ENCODE measurements at regions not wholly inside any gene's neighbourhood (a gene's known extent, or its start where the extent isn't known, plus 50 kb on each side); places are given as distances from the start of the nearest gene placed in this dataset.

- H3K4me1 ChIP-seq (ENCODE audit: control insufficient read depth, insufficient read depth, low read length): no peaks in the 10 kb centered on the region
- no peaks in the 10 kb centered on the region for H3K9me3 ChIP-seq (ENCODE audit: control insufficient read depth, insufficient read depth, low read length)
- H3K9ac ChIP-seq (ENCODE audit: low read depth, low read length): no peak overlapping the region
- no peaks in the 10 kb centered on the region for H3K36me3 ChIP-seq (ENCODE audit: control insufficient read depth, insufficient read depth, low read length)
- no peak overlapping the region for H3K4me3 ChIP-seq (ENCODE audit: low read depth, low read length)
- no peak overlapping the region for H3K27ac ChIP-seq (ENCODE audit: low read depth, low read length)
- no peaks in the 10 kb centered on the region for H3K27me3 ChIP-seq (ENCODE audit: control insufficient read depth, insufficient read depth, low read length)
Measured at GRCh38 chr21:16072737-16073136, 343.0 kb downstream of the USP25 start.

- H3K9ac ChIP-seq (ENCODE audit: low read depth, low read length): no peak overlapping the region
- no peaks in the 10 kb centered on the region for H3K4me1 ChIP-seq (ENCODE audit: control insufficient read depth, insufficient read depth, low read length)
- H3K27me3 ChIP-seq (ENCODE audit: control insufficient read depth, insufficient read depth, low read length): no peaks in the 10 kb centered on the region
- no peak overlapping the region for H3K4me3 ChIP-seq (ENCODE audit: low read depth, low read length)
- no peaks in the 10 kb centered on the region for H3K36me3 ChIP-seq (ENCODE audit: control insufficient read depth, insufficient read depth, low read length)
- no peak overlapping the region for H3K27ac ChIP-seq (ENCODE audit: low read depth, low read length)
- no peaks in the 10 kb centered on the region for H3K9me3 ChIP-seq (ENCODE audit: control insufficient read depth, insufficient read depth, low read length)
Measured at GRCh38 chr21:16073586-16073985, 343.8 kb downstream of the USP25 start.

GRCh38 chr21:16074950-16075489 lies 345.2 kb downstream of the USP25 start:
- Histone ChIP-seq H3K9ac (ENCODE audit: low read depth, low read length) (no peak overlapping the region), H3K4me3 (ENCODE audit: low read depth, low read length) (no peak overlapping the region), H3K4me1 (ENCODE audit: control insufficient read depth, insufficient read depth, low read length) (no peaks in the 10 kb centered on the region), H3K27ac (ENCODE audit: low read depth, low read length) (no peak overlapping the region), H3K27me3 (ENCODE audit: control insufficient read depth, insufficient read depth, low read length) (no peaks in the 10 kb centered on the region), H3K9me3 (ENCODE audit: control insufficient read depth, insufficient read depth, low read length) (no peaks in the 10 kb centered on the region), H3K36me3 (ENCODE audit: control insufficient read depth, insufficient read depth, low read length) (no peaks in the 10 kb centered on the region)

- H3K9me3 ChIP-seq (ENCODE audit: control insufficient read depth, insufficient read depth, low read length): no peaks in the 10 kb centered on the region
- H3K9ac ChIP-seq (ENCODE audit: low read depth, low read length): no peak overlapping the region
- no peak overlapping the region for H3K27ac ChIP-seq (ENCODE audit: low read depth, low read length)
- no peak overlapping the region for H3K4me3 ChIP-seq (ENCODE audit: low read depth, low read length)
- no peaks in the 10 kb centered on the region for H3K36me3 ChIP-seq (ENCODE audit: control insufficient read depth, insufficient read depth, low read length)
- no peaks in the 10 kb centered on the region for H3K27me3 ChIP-seq (ENCODE audit: control insufficient read depth, insufficient read depth, low read length)
- H3K4me1 ChIP-seq (ENCODE audit: control insufficient read depth, insufficient read depth, low read length): no peaks in the 10 kb centered on the region
Measured at GRCh38 chr21:16075649-16076282, 346.0 kb downstream of the USP25 start.

- Histone ChIP-seq H3K4me1 (ENCODE audit: control insufficient read depth, insufficient read depth, low read length) (no peaks in the 10 kb centered on the region), H3K36me3 (ENCODE audit: control insufficient read depth, insufficient read depth, low read length) (no peaks in the 10 kb centered on the region), H3K9me3 (ENCODE audit: control insufficient read depth, insufficient read depth, low read length) (no peaks in the 10 kb centered on the region), H3K27me3 (ENCODE audit: control insufficient read depth, insufficient read depth, low read length) (no peaks in the 10 kb centered on the region), H3K4me3 (ENCODE audit: low read depth, low read length) (no peak overlapping the region), H3K9ac (ENCODE audit: low read depth, low read length) (no peak overlapping the region), H3K27ac (ENCODE audit: low read depth, low read length) (no peak overlapping the region)
Measured at GRCh38 chr21:16076465-16076864, 346.7 kb downstream of the USP25 start.

GRCh38 chr21:16078382-16078781 lies 348.6 kb downstream of the USP25 start:
- no peak overlapping the region for H3K27ac ChIP-seq (ENCODE audit: low read depth, low read length)
- H3K9ac ChIP-seq (ENCODE audit: low read depth, low read length): no peak overlapping the region
- H3K27me3 ChIP-seq (ENCODE audit: control insufficient read depth, insufficient read depth, low read length): no peaks in the 10 kb centered on the region
- H3K9me3 ChIP-seq (ENCODE audit: control insufficient read depth, insufficient read depth, low read length): no peaks in the 10 kb centered on the region
- no peak overlapping the region for H3K4me3 ChIP-seq (ENCODE audit: low read depth, low read length)
- H3K36me3 ChIP-seq (ENCODE audit: control insufficient read depth, insufficient read depth, low read length): no peaks in the 10 kb centered on the region
- no peaks in the 10 kb centered on the region for H3K4me1 ChIP-seq (ENCODE audit: control insufficient read depth, insufficient read depth, low read length)

GRCh38 chr21:16079830-16080229 lies 350.0 kb downstream of the USP25 start:
- H3K36me3 ChIP-seq (ENCODE audit: control insufficient read depth, insufficient read depth, low read length): no peaks in the 10 kb centered on the region

GRCh38 chr21:16081304-16081703 lies 351.5 kb downstream of the USP25 start:
- H3K27ac ChIP-seq (ENCODE audit: low read depth, low read length): no peak overlapping the region
- H3K9ac ChIP-seq (ENCODE audit: low read depth, low read length): no peak overlapping the region
- no peaks in the 10 kb centered on the region for H3K4me1 ChIP-seq (ENCODE audit: control insufficient read depth, insufficient read depth, low read length)
- no peaks in the 10 kb centered on the region for H3K9me3 ChIP-seq (ENCODE audit: control insufficient read depth, insufficient read depth, low read length)
- H3K27me3 ChIP-seq (ENCODE audit: control insufficient read depth, insufficient read depth, low read length): no peaks in the 10 kb centered on the region
- no peaks in the 10 kb centered on the region for H3K36me3 ChIP-seq (ENCODE audit: control insufficient read depth, insufficient read depth, low read length)
- H3K4me3 ChIP-seq (ENCODE audit: low read depth, low read length): no peak overlapping the region

More at GRCh38 chr21:16079830-16080229, 350.0 kb downstream of the USP25 start:
- Histone ChIP-seq H3K9me3 (ENCODE audit: control insufficient read depth, insufficient read depth, low read length) (no peaks in the 10 kb centered on the region), H3K27me3 (ENCODE audit: control insufficient read depth, insufficient read depth, low read length) (no peaks in the 10 kb centered on the region), H3K4me3 (ENCODE audit: low read depth, low read length) (no peak overlapping the region), H3K27ac (ENCODE audit: low read depth, low read length) (no peak overlapping the region), H3K4me1 (ENCODE audit: control insufficient read depth, insufficient read depth, low read length) (no peaks in the 10 kb centered on the region), H3K9ac (ENCODE audit: low read depth, low read length) (no peak overlapping the region)

GRCh38 chr21:16082038-16082816 lies 352.4 kb downstream of the USP25 start:
- no peaks in the 10 kb centered on the region for H3K9me3 ChIP-seq (ENCODE audit: control insufficient read depth, insufficient read depth, low read length)
- H3K9ac ChIP-seq (ENCODE audit: low read depth, low read length): no peak overlapping the region
- H3K36me3 ChIP-seq (ENCODE audit: control insufficient read depth, insufficient read depth, low read length): no peaks in the 10 kb centered on the region
- H3K4me1 ChIP-seq (ENCODE audit: control insufficient read depth, insufficient read depth, low read length): no peaks in the 10 kb centered on the region
- no peak overlapping the region for H3K27ac ChIP-seq (ENCODE audit: low read depth, low read length)
- H3K27me3 ChIP-seq (ENCODE audit: control insufficient read depth, insufficient read depth, low read length): no peaks in the 10 kb centered on the region
- no peak overlapping the region for H3K4me3 ChIP-seq (ENCODE audit: low read depth, low read length)

GRCh38 chr21:16084776-16085364 lies 355.1 kb downstream of the USP25 start:
- H3K36me3 ChIP-seq (ENCODE audit: control insufficient read depth, insufficient read depth, low read length): no peaks in the 10 kb centered on the region
- H3K9ac ChIP-seq (ENCODE audit: low read depth, low read length): no peak overlapping the region
- H3K27me3 ChIP-seq (ENCODE audit: control insufficient read depth, insufficient read depth, low read length): no peaks in the 10 kb centered on the region
- no peak overlapping the region for H3K4me3 ChIP-seq (ENCODE audit: low read depth, low read length)
- H3K27ac ChIP-seq (ENCODE audit: low read depth, low read length): no peak overlapping the region
- H3K4me1 ChIP-seq (ENCODE audit: control insufficient read depth, insufficient read depth, low read length): no peaks in the 10 kb centered on the region
- H3K9me3 ChIP-seq (ENCODE audit: control insufficient read depth, insufficient read depth, low read length): no peaks in the 10 kb centered on the region

GRCh38 chr21:16085421-16085820 lies 355.6 kb downstream of the USP25 start:
- H3K27me3 ChIP-seq (ENCODE audit: control insufficient read depth, insufficient read depth, low read length): no peaks in the 10 kb centered on the region
- H3K36me3 ChIP-seq (ENCODE audit: control insufficient read depth, insufficient read depth, low read length): no peaks in the 10 kb centered on the region
- no peak overlapping the region for H3K27ac ChIP-seq (ENCODE audit: low read depth, low read length)
- no peak overlapping the region for H3K4me3 ChIP-seq (ENCODE audit: low read depth, low read length)
- no peak overlapping the region for H3K9ac ChIP-seq (ENCODE audit: low read depth, low read length)
- H3K4me1 ChIP-seq (ENCODE audit: control insufficient read depth, insufficient read depth, low read length): no peaks in the 10 kb centered on the region
- no peaks in the 10 kb centered on the region for H3K9me3 ChIP-seq (ENCODE audit: control insufficient read depth, insufficient read depth, low read length)
